Activated CD4-positive, CD25-positive, alpha-beta regulatory T cell treated with anti-CD3 and anti-CD28 coated beads, Interleukin-2, amount 50 U/mL, for 24 hours (primary cell): ENCODE measurements at regions not wholly inside any gene's neighbourhood (a gene's known extent, or its start where the extent isn't known, plus 50 kb on each side); places are given as distances from the start of the nearest gene placed in this dataset.
"Not testable (repeated sequence)": the region's sequence is repeated elsewhere in the genome, so short reads cannot be mapped to it uniquely, and the experiment has no call there.

Experiments used
- ATAC-seq, 2 donors: fragments of 150-1000 bp; cut with Tn5 transposase; one replicate each; pipeline ENCODE4 v1.10.0; 2021; ENCODE audit warnings: mild to moderate bottlenecking in 1 of 2, moderate library complexity in 1 of 2

DNA sequence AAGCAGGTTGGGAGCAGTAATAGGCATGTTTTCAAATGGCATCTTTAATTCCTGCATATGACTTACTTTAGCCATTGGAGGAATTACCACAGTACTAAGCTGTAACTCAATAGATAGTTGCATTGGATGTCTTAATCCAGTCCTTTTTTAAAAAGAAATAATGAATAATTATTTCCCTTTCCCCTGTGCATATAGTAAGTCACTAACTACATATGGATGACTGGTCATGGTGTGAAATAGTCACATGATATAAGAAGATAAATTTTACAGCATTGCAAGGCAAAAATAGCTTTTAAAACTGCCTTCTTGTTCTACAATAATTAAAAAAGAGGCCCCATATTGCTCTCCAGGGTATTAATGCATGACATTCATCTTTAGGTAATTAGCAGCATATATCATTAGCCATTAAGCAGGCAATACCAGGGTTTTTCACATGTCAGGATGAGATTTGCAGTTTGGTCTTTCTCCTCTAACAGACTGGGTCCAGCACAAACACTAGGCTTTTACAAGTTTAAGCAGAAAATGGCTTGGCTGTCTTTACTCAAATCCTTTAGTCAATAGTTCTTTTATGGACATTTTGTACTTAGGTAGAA is 606.4 kb upstream of the RORB start:
- no peak for ATAC-seq

- ATAC-seq, result no peak
These were observed 604.8 kb upstream of the RORB start for GRCh38 chr9:73892335-73892734.

DNA sequence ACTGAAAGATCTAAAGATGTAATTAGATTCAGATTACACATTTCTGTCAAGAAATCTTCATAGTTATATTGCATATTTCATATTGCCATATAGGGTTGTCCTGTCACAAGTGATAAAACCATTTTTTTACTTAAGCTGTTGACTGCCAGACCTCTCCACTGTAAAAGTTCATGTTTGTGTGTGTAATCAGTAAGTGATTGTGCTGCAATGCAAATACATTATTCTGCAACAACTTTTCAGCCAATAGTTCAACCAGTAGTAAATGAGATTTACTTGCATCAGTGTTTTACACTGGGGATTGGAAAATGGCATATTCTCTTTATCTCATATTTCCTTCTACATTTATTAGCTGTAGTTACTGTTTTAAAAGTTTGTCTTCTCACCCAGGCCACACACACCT is 603.9 kb upstream of the RORB start:
- ATAC-seq, result no peak

DNA sequence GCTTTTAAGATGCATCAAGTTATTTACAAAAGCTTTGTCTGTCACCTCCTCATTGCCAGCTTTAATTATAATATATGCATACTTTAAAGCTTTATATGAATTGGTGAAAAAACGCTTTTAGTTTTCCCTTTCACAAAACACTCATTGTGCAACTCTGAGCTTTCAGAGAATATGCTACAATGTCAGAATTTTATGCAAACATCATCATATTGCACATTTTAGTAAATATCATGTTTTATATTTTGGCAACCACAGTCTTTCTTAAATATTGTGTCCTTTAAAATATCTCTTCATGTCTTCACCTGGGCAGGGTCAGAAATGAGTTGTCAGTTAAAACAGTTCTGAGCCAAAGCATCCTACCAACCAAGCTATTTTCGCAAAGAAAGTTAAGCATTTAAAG is 601.1 kb upstream of the RORB start:
- ATAC-seq, result no peak

DNA sequence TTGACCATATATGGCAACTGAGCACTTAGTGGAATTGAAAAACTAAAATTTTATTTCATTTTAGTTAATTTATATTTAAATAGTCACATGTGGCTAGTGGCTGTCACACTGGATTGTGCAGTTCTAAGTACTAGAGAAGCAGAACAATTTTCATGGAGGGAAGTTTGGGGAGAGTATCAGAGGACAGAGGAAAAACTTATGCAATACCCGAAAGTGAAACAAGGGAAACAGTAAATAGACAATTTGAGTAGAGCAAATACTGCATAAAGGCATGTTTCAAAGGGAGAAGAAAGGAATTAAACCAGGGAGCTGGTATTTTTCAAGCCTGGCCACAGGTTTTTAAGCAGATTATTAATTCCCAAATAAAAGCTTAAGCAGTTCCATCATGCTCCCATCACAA is 590.5 kb upstream of the RORB start:
- ATAC-seq, result no peak

DNA sequence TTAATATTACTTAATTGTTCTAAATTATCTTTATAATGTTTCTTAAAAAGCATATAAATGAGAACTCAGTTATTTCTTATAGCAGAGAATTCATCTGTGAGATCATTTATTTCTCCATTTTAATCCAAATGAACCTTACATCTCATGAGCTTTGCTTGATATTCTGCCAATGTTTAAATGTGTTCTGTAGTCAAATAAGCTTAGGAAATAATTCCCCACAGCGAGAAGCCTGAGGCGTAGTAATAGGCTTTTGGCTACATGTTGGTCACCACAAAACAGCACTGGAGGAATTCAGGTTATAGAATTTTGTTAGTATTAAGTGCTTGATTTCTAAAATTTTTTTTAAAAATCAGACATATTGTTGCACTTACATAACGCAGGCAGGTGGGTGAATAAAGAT is 585.3 kb upstream of the RORB start:
- no peak for ATAC-seq

- ATAC-seq, result no peak
These were observed 581.0 kb upstream of the RORB start for GRCh38 chr9:73916016-73916673.

DNA sequence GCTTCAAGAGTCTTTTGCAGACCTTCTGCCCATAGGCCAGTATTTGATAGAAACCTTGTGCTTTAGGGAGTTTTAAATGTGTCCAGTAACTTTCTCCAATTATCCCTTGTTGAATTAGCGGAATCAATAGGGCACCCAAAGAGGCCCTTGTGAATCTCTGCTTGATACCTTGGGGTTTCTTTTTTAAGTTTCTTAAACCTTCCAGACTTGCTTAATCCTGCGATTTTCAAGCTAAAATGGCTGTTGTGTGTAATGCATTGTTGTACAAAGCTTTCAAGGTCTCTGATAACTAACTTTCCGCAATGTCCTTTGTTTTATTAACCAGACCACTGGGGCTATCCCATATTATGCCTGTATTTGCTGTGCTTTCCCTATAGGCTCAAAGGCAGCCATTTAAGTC is 577.4 kb upstream of the RORB start:
- no peak for ATAC-seq

GRCh38 chr9:73923796-73924195 is 573.3 kb upstream of the RORB start:
- no peak for ATAC-seq

- no peak for ATAC-seq
These were observed 546.0 kb upstream of the RORB start for GRCh38 chr9:73951147-73951546.

GRCh38 chr9:73962792-73963191 is 534.3 kb upstream of the RORB start:
- no peak for ATAC-seq

- ATAC-seq, result no peak
These were observed 527.2 kb upstream of the RORB start for GRCh38 chr9:73969936-73970335.

GRCh38 chr9:73976424-73976823 is 520.7 kb upstream of the RORB start:
- not testable (repeated sequence) for ATAC-seq

- no peak for ATAC-seq
These were observed 517.3 kb upstream of the RORB start for GRCh38 chr9:73979894-73980264.

DNA sequence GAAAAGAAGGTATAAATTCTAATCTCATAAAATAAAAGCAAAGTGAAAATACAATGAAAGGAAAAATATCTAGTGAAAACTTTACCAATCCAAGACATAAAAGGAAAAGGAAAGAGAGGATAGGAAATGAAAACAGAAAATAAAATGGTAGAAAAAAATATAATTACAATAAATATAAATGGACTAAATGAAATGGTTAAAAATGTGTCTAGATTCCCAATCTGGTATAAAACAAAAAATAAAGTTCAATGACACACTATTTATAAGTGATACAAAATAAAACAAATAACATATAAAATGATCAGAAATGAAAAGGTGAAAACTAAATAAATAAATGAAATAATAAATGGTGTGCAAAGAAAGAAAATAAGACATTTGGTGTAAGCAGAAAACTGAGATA is 516.4 kb upstream of the RORB start:
- no peak for ATAC-seq

DNA sequence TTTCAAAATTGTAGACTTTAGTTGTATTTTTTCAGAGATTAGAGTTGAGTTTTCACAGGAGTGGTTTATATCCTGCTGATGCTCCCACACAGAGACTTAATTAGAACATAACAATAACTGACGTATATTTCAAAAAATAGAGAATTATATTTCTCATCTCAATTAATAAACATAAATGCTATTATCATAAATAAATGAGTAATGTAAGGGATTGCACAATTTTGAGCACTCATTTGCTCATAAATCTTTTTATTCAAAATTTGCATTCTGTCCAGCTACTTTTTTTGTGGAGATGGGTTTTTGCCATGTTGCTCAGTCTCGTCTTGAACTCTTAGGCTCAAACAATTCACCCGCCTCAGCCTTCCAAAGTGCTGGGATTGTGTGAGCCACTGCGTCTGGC is 515.7 kb upstream of the RORB start:
- no peak for ATAC-seq

GRCh38 chr9:73995836-73996235 is 501.3 kb upstream of the RORB start:
- ATAC-seq, result no peak

DNA sequence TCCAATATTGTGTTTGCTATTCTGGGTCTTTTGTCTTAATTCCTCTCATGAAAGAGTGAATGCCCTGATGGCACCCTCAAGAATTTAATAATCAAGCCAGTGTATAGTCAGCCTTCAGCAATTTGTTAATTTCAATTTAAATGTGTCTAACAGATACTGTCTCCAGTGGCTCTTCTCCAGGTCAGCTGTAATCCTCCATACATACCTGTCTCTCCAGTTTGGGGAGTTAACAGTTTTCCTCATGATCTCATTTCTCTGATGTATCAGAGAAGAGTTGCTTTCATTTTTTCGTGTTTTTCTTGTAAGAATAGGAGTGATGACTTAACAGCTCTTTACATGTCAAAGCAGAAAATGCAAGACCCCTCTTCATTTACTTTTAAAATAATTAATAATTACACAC is 500.3 kb upstream of the RORB start:
- ATAC-seq, result no peak

- ATAC-seq, result no peak
These were observed 495.8 kb upstream of the RORB start for GRCh38 chr9:74001382-74001781.

- ATAC-seq, result no peak
These were observed 490.2 kb upstream of the RORB start for GRCh38 chr9:74006935-74007334.

- ATAC-seq, result no peak
These were observed 489.3 kb upstream of the RORB start for GRCh38 chr9:74007833-74008232.

DNA sequence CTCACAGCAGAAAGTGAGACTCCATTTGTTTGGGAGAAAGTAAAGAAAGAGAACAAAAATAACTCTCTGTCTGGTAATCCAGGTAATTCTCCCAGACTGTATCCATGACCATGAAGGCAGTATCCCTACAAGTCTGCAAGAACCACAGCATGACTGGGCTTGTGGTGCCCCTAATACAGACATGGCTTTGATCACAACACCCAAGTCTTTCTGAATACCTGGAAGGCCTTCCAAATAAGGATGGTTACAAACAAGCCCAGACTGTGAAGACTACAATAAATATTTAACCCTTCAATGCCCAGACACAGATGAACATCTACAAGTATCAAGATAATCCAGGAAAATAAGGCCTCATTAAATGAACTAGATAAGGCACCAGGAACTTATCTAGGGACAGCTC is 481.1 kb upstream of the RORB start:
- ATAC-seq, result no peak

GRCh38 chr9:74025402-74025925 is 471.7 kb upstream of the RORB start:
- ATAC-seq, result no peak

GRCh38 chr9:74032421-74032820 is 464.7 kb upstream of the RORB start:
- ATAC-seq, result no peak

DNA sequence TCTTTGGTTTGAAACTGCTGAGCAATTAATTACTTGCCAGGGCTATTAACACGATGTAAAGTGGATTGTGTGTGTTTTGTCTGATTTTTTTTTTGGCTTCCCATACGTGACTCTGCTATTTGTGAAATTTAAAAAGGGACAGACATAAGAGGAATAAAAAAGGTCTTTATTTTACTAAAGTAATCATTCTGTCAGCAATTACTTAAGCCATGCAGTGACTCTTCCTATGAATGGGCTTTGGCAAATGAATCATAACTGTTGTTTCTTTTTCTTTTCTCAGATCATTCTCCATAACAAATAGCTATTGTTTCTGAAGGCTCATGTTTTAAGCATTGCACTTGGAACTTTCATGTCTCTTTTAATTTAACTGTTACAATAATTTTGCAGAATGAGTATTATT is 461.3 kb upstream of the RORB start:
- no peak for ATAC-seq
